Neural progenitor cell (in vitro differentiated cells): ENCODE measurements at regions not wholly inside any gene's neighbourhood (a gene's known extent, or its start where the extent isn't known, plus 50 kb on each side); places are given as distances from the start of the nearest gene placed in this dataset.

Experiments
- DNase-seq: peaks from one replicate; pipeline ENCODE4 v3.0.0-alpha.2; 2016; ENCODE audit warnings: low spot score
- H2AFZ ChIP-seq: fragments of 200-600 bp; sonication (generic); replicated peaks from 2 replicates; pipeline ENCODE4 v1.6.1; 2016; ENCODE audit warnings: antibody characterized with exemption
- H3F3A ChIP-seq: fragments of 200-600 bp; sonication (generic); 2 replicates; pipeline ENCODE4 v1.6.1; 2016; ENCODE audit warnings: antibody characterized with exemption, low read depth
- H3K27ac ChIP-seq: fragments of 200-600 bp; sonication (generic); 2 replicates; pipeline ENCODE4 v1.5.1; 2016; ENCODE audit warnings: mild to moderate bottlenecking
- H3K27me3 ChIP-seq: fragments of 200-600 bp; sonication (generic); 2 replicates; pipeline ENCODE4 v1.6.1; 2016; ENCODE audit warnings: mild to moderate bottlenecking, moderate library complexity
- H3K36me3 ChIP-seq: fragments of 200-600 bp; sonication (generic); 2 replicates; pipeline ENCODE4 v1.5.1; 2016
- H3K4me1 ChIP-seq: fragments of 200-600 bp; sonication (generic); 2 replicates; pipeline ENCODE4 v1.6.1; 2016; ENCODE audit warnings: mixed run types
- H3K4me2 ChIP-seq: fragments of 200-600 bp; sonication (generic); 2 replicates; pipeline ENCODE4 v1.6.1; 2016
- H3K4me3 ChIP-seq: fragments of 200-600 bp; sonication (generic); 2 replicates; pipeline ENCODE4 v1.5.1; 2016
- H3K79me2 ChIP-seq: fragments of 200-600 bp; sonication (generic); 2 replicates; pipeline ENCODE4 v1.6.1; 2016; ENCODE audit warnings: low read depth
- H3K9ac ChIP-seq: fragments of 200-600 bp; sonication (generic); 2 replicates; pipeline ENCODE4 v1.6.1; 2016
- H3K9me3 ChIP-seq: fragments of 200-600 bp; sonication (generic); 2 replicates; pipeline ENCODE4 v1.5.1; 2016; ENCODE audit warnings: low read depth
- H4K20me1 ChIP-seq: fragments of 200-600 bp; sonication (generic); 2 replicates; pipeline ENCODE4 v1.6.1; 2016; ENCODE audit warnings: low read depth
- H3K27ac Mint-ChIP-seq: 3 replicates; pipeline ENCODE4 v1.8.0; 2021; ENCODE audit warnings: mixed read lengths
- H3K27me3 Mint-ChIP-seq: 2 replicates; pipeline ENCODE4 v1.8.0; 2022; ENCODE audit warnings: low read depth, mild to moderate bottlenecking, inconsistent platforms, moderate library complexity, mixed read lengths; ENCODE audit not compliant: insufficient read depth
- H3K36me3 Mint-ChIP-seq: 3 replicates; pipeline ENCODE4 v1.8.0; 2021; ENCODE audit warnings: mixed read lengths
- H3K4me1 Mint-ChIP-seq: 3 replicates; pipeline ENCODE4 v1.8.0; 2021; ENCODE audit warnings: mixed read lengths
- H3K4me3 Mint-ChIP-seq: 3 replicates; pipeline ENCODE4 v1.8.0; 2021; ENCODE audit warnings: mild to moderate bottlenecking, moderate library complexity, mixed read lengths
- H3K9me3 Mint-ChIP-seq: 3 replicates; pipeline ENCODE4 v1.8.0; 2020; ENCODE audit warnings: mixed read lengths
- EZH2 ChIP-seq: fragments of 200-600 bp; sonication (generic); IDR thresholded peaks from 2 replicates; pipeline ENCODE4 v1.6.1; 2017; ENCODE audit warnings: antibody characterized with exemption, mild to moderate bottlenecking, moderate library complexity
- EZH2phosphoT487 ChIP-seq: fragments of 200-600 bp; sonication (generic); IDR thresholded peaks from 2 replicates; pipeline ENCODE4 v1.6.1; 2017; ENCODE audit warnings: antibody characterized with exemption
- TF ChIP-seq, protein P1 (sequence below): fragments of 200-600 bp; sonication (generic); IDR thresholded peaks from 2 replicates; pipeline ENCODE4 v1.5.1; 2017; ENCODE audit warnings: antibody characterized with exemption, mild to moderate bottlenecking

DNA sequence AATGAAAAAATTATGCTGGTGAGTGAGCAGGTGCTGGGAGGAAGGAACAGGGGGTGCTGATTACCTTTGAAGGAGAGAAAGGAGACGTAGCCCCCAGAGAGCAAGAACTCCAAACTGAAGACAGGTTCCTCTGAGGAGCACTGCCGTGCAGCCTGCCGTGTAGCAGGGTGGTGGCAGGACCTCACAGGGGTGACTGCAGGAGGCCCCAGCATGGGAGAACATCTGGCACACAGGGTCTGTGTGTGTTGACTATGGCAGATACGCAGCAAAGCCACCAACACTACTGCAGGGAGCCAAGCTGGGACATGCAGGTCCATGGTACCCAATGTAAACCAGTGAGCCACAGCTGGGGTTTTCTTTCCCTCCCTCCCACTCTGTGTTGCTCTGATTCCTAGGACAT lies 192.1 kb upstream of the PDE1C start:
- H3K27ac Mint-ChIP-seq, result no peak overlapping the region
- no peaks in the 10 kb centered on the region for H3K79me2 ChIP-seq
- H3K36me3 Mint-ChIP-seq, result no peaks in the 10 kb centered on the region
- no peak overlapping the region for H3K4me2 ChIP-seq
- H3K4me3 ChIP-seq, result no peak overlapping the region
- DNase-seq, result no peak
- H3K27me3 Mint-ChIP-seq, result no peaks in the 10 kb centered on the region
- no peaks in the 10 kb centered on the region for H3F3A ChIP-seq
- no peak overlapping the region for H2AFZ ChIP-seq
- H3K36me3 ChIP-seq, result no peaks in the 10 kb centered on the region
- no peaks in the 10 kb centered on the region for H4K20me1 ChIP-seq
- peaks cover 4% of the 10 kb centered on the region for H3K4me1 Mint-ChIP-seq
- H3K9me3 ChIP-seq, result no peaks in the 10 kb centered on the region
- H3K27me3 ChIP-seq, result no peaks in the 10 kb centered on the region
- TF ChIP-seq, protein P1, sequence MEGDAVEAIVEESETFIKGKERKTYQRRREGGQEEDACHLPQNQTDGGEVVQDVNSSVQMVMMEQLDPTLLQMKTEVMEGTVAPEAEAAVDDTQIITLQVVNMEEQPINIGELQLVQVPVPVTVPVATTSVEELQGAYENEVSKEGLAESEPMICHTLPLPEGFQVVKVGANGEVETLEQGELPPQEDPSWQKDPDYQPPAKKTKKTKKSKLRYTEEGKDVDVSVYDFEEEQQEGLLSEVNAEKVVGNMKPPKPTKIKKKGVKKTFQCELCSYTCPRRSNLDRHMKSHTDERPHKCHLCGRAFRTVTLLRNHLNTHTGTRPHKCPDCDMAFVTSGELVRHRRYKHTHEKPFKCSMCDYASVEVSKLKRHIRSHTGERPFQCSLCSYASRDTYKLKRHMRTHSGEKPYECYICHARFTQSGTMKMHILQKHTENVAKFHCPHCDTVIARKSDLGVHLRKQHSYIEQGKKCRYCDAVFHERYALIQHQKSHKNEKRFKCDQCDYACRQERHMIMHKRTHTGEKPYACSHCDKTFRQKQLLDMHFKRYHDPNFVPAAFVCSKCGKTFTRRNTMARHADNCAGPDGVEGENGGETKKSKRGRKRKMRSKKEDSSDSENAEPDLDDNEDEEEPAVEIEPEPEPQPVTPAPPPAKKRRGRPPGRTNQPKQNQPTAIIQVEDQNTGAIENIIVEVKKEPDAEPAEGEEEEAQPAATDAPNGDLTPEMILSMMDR, result no peak
- TF ChIP-seq EZH2 (no peak), EZH2phosphoT487 (no peak)
- H3K9me3 Mint-ChIP-seq, result no peaks in the 10 kb centered on the region
- H3K27ac ChIP-seq, result no peak overlapping the region
- H3K4me1 ChIP-seq, result no peaks in the 10 kb centered on the region
- no peak overlapping the region for H3K4me3 Mint-ChIP-seq
- no peak overlapping the region for H3K9ac ChIP-seq

DNA sequence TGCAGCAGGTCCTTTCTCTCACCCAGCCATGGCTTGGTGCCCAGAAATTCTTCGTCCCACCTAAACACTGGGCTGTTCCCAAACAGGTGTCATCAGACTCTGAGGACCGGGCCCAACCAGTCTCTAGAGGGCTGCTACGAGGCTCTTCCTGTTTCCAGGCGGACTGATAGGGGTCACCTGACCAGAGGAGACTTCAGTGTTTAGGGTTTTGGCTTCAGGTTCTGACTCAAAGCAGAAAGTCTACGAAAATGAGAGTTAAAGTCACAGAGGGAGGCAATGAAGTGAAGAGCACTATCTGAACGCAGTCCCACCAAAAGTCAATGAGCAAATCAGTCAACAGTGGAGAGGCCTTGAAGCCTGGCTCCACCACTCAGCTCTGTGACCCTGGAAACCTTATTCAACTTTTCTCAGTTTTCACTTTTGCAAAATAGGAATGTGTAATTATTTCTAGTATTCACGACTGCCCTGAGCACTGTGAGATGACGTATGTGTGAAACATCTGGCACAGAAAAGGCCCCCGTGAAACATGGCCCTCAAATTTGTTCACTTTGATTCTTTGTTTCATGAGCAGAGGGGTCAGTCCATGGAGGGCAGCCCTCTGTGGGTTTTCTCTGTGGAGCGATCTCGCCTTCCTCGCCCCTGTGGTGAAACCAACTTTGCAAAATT lies 189.9 kb upstream of the PDE1C start:
- Histone ChIP-seq H3K27ac (no peak overlapping the region), H3K27me3 (no peaks in the 10 kb centered on the region), H3F3A (no peaks in the 10 kb centered on the region), H3K9ac (no peak overlapping the region), H3K9me3 (no peaks in the 10 kb centered on the region), H3K36me3 (no peaks in the 10 kb centered on the region), H3K79me2 (no peaks in the 10 kb centered on the region), H3K4me2 (no peak overlapping the region), H3K4me1 (no peaks in the 10 kb centered on the region), H2AFZ (no peak overlapping the region), H4K20me1 (no peaks in the 10 kb centered on the region), H3K4me3 (no peak overlapping the region)
- Mint-ChIP-seq H3K4me1 (peaks cover 2% of the 10 kb centered on the region), H3K36me3 (no peaks in the 10 kb centered on the region), H3K27me3 (no peaks in the 10 kb centered on the region), H3K27ac (no peak overlapping the region), H3K9me3 (no peaks in the 10 kb centered on the region), H3K4me3 (no peak overlapping the region)
- no peak for TF ChIP-seq EZH2phosphoT487
- TF ChIP-seq, protein P1, result no peak
- TF ChIP-seq EZH2, result no peak
- no peak for DNase-seq

DNA sequence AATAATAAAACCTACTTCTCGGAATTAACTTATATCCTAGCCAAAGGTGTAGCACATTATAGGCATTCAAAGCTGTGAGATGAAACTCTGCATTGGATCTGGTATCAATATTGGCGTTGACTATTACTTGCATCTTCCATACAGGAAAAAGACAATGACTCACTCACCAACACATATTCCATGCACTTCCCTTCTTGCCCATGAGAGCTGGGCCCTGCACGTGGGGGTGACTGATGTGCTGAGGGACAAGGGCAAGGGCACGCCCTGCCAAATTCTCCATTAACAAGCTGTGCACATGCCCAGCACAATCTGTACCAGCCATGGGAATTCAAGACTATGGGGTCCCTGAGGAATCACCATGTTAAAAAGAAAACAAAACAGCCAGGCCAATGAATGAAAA lies 188.1 kb upstream of the PDE1C start:
- H3K4me3 Mint-ChIP-seq, result no peak overlapping the region
- no peak overlapping the region for H3K4me3 ChIP-seq

More for the DNA sequence above, 188.1 kb upstream of the PDE1C start:
- H3K4me1 Mint-ChIP-seq, result peaks cover 2% of the 10 kb centered on the region
- Histone ChIP-seq H3K79me2 (no peaks in the 10 kb centered on the region), H3K27ac (no peak overlapping the region), H4K20me1 (no peaks in the 10 kb centered on the region), H3K9me3 (no peaks in the 10 kb centered on the region), H3K36me3 (no peaks in the 10 kb centered on the region), H3K4me2 (no peak overlapping the region), H2AFZ (no peak overlapping the region), H3K9ac (no peak overlapping the region), H3K27me3 (peaks cover 4% of the 10 kb centered on the region), H3K4me1 (peaks cover 6% of the 10 kb centered on the region), H3F3A (no peaks in the 10 kb centered on the region)
- peak overlapping the region; percentile 11 for H3K27ac Mint-ChIP-seq
- no peak for TF ChIP-seq EZH2
- TF ChIP-seq EZH2phosphoT487, result no peak
- TF ChIP-seq, protein P1, result no peak
- no peak for DNase-seq
- H3K9me3 Mint-ChIP-seq, result no peaks in the 10 kb centered on the region
- no peaks in the 10 kb centered on the region for H3K27me3 Mint-ChIP-seq
- H3K36me3 Mint-ChIP-seq, result no peaks in the 10 kb centered on the region
